GM12878 (cell line): ENCODE measurements at regions not wholly inside any gene's neighbourhood (a gene's known extent, or its start where the extent isn't known, plus 50 kb on each side); places are given as distances from the start of the nearest gene placed in this dataset.

ENCODE experiments used
- ELK1 ChIP-seq: IDR thresholded peaks from 2 replicates; pipeline ENCODE4 v1.6.1; 2012; ENCODE audit warnings: low read depth, low read length, improper control_type of control experiment
- JUND ChIP-seq: IDR thresholded peaks from 2 replicates; pipeline ENCODE4 v1.6.1; 2012; ENCODE audit warnings: low read depth, mild to moderate bottlenecking, low read length, improper control_type of control experiment, moderate library complexity
- NFYB ChIP-seq: IDR thresholded peaks from 2 replicates; pipeline ENCODE4 v1.6.1; 2011; ENCODE audit warnings: low read depth, mild to moderate bottlenecking, low read length, improper control_type of control experiment, moderate library complexity; ENCODE audit not compliant: insufficient read depth
- PKNOX1 ChIP-seq: fragments of 450-650 bp; IDR thresholded peaks from 2 replicates; pipeline ENCODE4 v1.6.1; 2016; ENCODE audit warnings: mild to moderate bottlenecking
- RBBP5 ChIP-seq: fragments of 200-600 bp; sonication (generic); conservative IDR thresholded peaks from 2 replicates; pipeline ENCODE4 v1.6.1; 2016
- YBX1 ChIP-seq: fragments of 450-650 bp; IDR thresholded peaks from 2 replicates; pipeline ENCODE4 v1.6.1; 2016; ENCODE audit warnings: antibody characterized with exemption
- ZBTB33 ChIP-seq: fragments of 450-650 bp; IDR thresholded peaks from 2 replicates; pipeline ENCODE4 v1.6.1; 2017; ENCODE audit warnings: mild to moderate bottlenecking
- ZNF207 ChIP-seq: fragments of 450-650 bp; IDR thresholded peaks from 2 replicates; pipeline ENCODE4 v1.6.1; 2014; ENCODE audit warnings: antibody characterized with exemption, mild to moderate bottlenecking, borderline replicate concordance
- TF ChIP-seq, protein P1 (sequence below): IDR thresholded peaks from 2 replicates; pipeline ENCODE4 v1.6.1; 2012; ENCODE audit warnings: low read depth, low read length, improper control_type of control experiment
- TF ChIP-seq, protein P2 (sequence below): fragments of 450-650 bp; formaldehyde crosslinking; IDR thresholded peaks from 2 replicates; pipeline ENCODE4 v1.5.0; 2022; ENCODE audit warnings: mild to moderate bottlenecking, missing genetic modification characterization

DNA sequence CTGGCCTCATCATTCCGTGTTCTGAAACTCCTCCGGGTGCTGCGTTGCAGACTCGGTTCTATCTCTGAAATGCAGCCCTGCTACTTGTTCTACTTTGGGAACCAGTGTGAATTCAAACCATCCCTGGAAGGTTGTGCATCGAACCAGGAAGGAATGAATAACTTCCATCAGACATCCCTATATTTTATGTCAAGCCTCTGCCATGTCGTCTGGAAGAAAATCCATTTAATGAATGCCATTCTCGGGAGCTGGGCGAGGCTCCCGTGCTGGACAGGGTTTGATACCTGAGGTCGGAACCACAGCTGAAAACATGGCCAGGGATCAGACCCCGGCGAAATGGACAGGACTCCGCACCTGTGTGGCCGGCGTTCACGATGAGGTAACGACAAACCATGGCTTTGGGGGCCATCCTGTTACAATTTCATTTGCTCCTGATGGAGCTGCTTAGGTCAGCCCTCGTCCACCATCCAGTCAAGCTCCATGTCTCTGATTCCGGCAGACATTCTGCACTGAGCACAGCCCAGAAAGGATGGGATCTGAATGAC, 821.6 kb downstream of the GALR1 start (continued):
- no peak for TF ChIP-seq PKNOX1
- TF ChIP-seq, protein P1, sequence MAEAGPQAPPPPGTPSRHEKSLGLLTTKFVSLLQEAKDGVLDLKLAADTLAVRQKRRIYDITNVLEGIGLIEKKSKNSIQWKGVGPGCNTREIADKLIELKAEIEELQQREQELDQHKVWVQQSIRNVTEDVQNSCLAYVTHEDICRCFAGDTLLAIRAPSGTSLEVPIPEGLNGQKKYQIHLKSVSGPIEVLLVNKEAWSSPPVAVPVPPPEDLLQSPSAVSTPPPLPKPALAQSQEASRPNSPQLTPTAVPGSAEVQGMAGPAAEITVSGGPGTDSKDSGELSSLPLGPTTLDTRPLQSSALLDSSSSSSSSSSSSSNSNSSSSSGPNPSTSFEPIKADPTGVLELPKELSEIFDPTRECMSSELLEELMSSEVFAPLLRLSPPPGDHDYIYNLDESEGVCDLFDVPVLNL, result no peak
- TF ChIP-seq JUND, result no peak
- no peak for TF ChIP-seq ELK1
- TF ChIP-seq NFYB, result no peak
- TF ChIP-seq, protein P2, sequence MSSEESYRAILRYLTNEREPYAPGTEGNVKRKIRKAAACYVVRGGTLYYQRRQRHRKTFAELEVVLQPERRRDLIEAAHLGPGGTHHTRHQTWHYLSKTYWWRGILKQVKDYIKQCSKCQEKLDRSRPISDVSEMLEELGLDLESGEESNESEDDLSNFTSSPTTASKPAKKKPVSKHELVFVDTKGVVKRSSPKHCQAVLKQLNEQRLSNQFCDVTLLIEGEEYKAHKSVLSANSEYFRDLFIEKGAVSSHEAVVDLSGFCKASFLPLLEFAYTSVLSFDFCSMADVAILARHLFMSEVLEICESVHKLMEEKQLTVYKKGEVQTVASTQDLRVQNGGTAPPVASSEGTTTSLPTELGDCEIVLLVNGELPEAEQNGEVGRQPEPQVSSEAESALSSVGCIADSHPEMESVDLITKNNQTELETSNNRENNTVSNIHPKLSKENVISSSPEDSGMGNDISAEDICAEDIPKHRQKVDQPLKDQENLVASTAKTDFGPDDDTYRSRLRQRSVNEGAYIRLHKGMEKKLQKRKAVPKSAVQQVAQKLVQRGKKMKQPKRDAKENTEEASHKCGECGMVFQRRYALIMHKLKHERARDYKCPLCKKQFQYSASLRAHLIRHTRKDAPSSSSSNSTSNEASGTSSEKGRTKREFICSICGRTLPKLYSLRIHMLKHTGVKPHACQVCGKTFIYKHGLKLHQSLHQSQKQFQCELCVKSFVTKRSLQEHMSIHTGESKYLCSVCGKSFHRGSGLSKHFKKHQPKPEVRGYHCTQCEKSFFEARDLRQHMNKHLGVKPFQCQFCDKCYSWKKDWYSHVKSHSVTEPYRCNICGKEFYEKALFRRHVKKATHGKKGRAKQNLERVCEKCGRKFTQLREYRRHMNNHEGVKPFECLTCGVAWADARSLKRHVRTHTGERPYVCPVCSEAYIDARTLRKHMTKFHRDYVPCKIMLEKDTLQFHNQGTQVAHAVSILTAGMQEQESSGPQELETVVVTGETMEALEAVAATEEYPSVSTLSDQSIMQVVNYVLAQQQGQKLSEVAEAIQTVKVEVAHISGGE (CRISPR knock-in tag), result no peak
- no peak for TF ChIP-seq YBX1
- TF ChIP-seq RBBP5, result no peak
- no peak for TF ChIP-seq ZNF207
- TF ChIP-seq ZBTB33, result no peak
- TF ChIP-seq, all 136 proteins: peak for 0
